Nephron progenitor cell (in vitro differentiated cells): ENCODE measurements at regions not wholly inside any gene's neighbourhood (a gene's known extent, or its start where the extent isn't known, plus 50 kb on each side); places are given as distances from the start of the nearest gene placed in this dataset.

Experiments used
- DNase-seq: peaks from one replicate; pipeline ENCODE4 v3.0.0; 2021
- H3K27ac Mint-ChIP-seq: 2 replicates; pipeline ENCODE4 v1.8.0; 2021; ENCODE audit warnings: mild to moderate bottlenecking, moderate library complexity, mixed read lengths
- H3K27me3 Mint-ChIP-seq: 2 replicates; pipeline ENCODE4 v1.8.0; 2021; ENCODE audit warnings: mild to moderate bottlenecking, low read depth, mixed read lengths; ENCODE audit not compliant: poor library complexity
- H3K36me3 Mint-ChIP-seq: 2 replicates; pipeline ENCODE4 v1.8.0; 2021; ENCODE audit warnings: low read depth, mixed read lengths
- H3K4me1 Mint-ChIP-seq: 2 replicates; pipeline ENCODE4 v1.8.0; 2021; ENCODE audit warnings: mixed read lengths
- H3K4me3 Mint-ChIP-seq: 2 replicates; pipeline ENCODE4 v1.8.0; 2021; ENCODE audit warnings: mild to moderate bottlenecking, moderate library complexity, mixed read lengths
- H3K9me3 Mint-ChIP-seq: 2 replicates; pipeline ENCODE4 v1.8.0; 2021; ENCODE audit warnings: mild to moderate bottlenecking, moderate library complexity, mixed read lengths
- TF ChIP-seq, protein P1 (sequence below): fragments of 200-600 bp; sonication (generic); IDR thresholded peaks from 2 replicates; pipeline ENCODE4 v1.5.0; 2021; ENCODE audit warnings: antibody characterized with exemption

DNA sequence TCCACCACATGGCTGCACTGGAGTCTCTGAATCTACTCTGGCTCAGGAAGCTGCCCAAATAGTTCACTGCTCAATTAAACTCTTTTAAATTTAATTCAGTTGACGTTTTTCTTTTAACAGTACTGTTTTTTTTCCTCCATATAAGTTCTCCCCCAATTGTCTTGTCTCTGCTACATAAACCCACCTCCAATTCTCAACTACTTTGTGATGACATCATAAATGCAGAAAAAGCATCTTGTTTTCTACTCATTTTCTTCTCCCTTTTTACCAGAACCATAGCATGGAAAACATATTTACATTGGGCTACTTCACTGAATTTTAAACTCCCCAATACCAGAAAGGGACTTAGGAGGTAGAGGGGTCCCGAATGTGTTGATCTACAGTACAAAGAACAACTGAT is 270.4 kb downstream of the GPD2 start:
- no peak overlapping the region for H3K4me3 Mint-ChIP-seq
- H3K36me3 Mint-ChIP-seq: no peaks in the 10 kb centered on the region
- TF ChIP-seq, protein P1, sequence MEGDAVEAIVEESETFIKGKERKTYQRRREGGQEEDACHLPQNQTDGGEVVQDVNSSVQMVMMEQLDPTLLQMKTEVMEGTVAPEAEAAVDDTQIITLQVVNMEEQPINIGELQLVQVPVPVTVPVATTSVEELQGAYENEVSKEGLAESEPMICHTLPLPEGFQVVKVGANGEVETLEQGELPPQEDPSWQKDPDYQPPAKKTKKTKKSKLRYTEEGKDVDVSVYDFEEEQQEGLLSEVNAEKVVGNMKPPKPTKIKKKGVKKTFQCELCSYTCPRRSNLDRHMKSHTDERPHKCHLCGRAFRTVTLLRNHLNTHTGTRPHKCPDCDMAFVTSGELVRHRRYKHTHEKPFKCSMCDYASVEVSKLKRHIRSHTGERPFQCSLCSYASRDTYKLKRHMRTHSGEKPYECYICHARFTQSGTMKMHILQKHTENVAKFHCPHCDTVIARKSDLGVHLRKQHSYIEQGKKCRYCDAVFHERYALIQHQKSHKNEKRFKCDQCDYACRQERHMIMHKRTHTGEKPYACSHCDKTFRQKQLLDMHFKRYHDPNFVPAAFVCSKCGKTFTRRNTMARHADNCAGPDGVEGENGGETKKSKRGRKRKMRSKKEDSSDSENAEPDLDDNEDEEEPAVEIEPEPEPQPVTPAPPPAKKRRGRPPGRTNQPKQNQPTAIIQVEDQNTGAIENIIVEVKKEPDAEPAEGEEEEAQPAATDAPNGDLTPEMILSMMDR: no peak
- no peaks in the 10 kb centered on the region for H3K4me1 Mint-ChIP-seq
- no peak for DNase-seq
- no peaks in the 10 kb centered on the region for H3K27me3 Mint-ChIP-seq
- no peak overlapping the region for H3K27ac Mint-ChIP-seq
- H3K9me3 Mint-ChIP-seq: no peaks in the 10 kb centered on the region

DNA sequence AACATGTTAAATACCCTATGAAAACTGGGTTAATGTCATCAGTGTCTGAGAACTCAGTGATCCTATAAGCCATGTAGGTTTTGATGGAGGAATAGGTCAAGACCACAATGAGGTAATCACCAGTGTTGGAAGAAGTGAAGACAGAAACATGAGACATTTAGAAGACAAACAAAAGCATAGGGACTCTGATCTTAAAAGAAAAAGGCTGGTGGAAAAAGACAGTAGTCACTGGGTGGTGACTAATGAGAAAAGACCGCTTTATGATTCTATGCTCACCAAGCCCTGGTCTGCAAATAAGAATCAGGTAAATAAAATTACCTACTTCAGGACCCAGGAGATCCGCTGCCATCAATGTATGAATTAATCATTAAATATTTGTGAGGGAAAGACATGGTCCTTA is 271.9 kb downstream of the GPD2 start:
- no peaks in the 10 kb centered on the region for H3K4me1 Mint-ChIP-seq

DNA sequence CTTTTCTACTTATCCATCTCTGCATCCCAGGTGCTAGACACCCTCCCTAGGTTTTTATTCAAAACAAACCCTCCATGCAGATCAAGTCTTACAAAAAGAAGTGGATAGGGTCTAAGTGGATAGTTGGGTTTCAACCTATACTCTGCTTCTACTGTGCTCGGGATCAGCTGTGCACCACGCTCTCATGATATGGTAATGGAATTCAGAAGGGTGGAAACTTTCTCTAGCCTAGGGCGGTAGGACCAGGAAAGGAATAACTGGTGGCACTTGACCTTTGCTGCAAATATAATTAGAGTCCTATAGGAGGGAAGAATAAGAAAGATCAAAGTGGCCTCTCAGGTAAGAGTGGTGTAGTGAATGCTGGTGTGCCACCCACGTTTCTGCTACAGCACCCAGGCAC is 272.9 kb downstream of the GPD2 start:
- H3K4me3 Mint-ChIP-seq: no peak overlapping the region
- DNase-seq: no peak
- H3K9me3 Mint-ChIP-seq: no peaks in the 10 kb centered on the region
- no peak overlapping the region for H3K27ac Mint-ChIP-seq
- no peaks in the 10 kb centered on the region for H3K27me3 Mint-ChIP-seq
- TF ChIP-seq, protein P1: no peak
- H3K4me1 Mint-ChIP-seq: no peaks in the 10 kb centered on the region
- no peaks in the 10 kb centered on the region for H3K36me3 Mint-ChIP-seq

More for the DNA sequence above, 271.9 kb downstream of the GPD2 start:
- TF ChIP-seq, protein P1: no peak
- no peak for DNase-seq
- Mint-ChIP-seq H3K27me3 (no peaks in the 10 kb centered on the region), H3K9me3 (no peaks in the 10 kb centered on the region), H3K27ac (no peak overlapping the region), H3K36me3 (no peaks in the 10 kb centered on the region), H3K4me3 (no peak overlapping the region)

DNA sequence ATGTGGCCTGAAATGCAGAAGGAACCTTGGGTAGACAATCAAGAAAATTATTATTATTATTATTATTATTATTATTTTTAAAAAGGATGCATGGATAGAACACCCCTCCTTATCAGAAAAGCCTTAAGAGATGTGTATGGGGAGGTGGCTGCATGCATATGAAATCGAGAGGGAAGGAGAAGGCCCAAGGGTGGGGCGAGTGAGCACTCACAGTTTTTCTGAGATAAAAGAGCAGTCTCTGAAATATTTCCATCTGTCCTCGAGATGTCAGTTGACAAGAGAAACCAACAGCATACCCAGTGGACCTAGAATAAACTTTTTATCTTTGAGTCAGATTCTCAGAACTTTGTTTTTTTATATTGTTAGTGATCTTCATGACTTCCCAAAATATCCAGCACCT is 282.9 kb downstream of the GPD2 start:
- Mint-ChIP-seq H3K36me3 (no peaks in the 10 kb centered on the region), H3K4me1 (no peaks in the 10 kb centered on the region), H3K27me3 (no peaks in the 10 kb centered on the region), H3K27ac (no peak overlapping the region), H3K4me3 (no peak overlapping the region), H3K9me3 (peaks cover 10% of the 10 kb centered on the region)
- TF ChIP-seq, protein P1: no peak
- DNase-seq: no peak

DNA sequence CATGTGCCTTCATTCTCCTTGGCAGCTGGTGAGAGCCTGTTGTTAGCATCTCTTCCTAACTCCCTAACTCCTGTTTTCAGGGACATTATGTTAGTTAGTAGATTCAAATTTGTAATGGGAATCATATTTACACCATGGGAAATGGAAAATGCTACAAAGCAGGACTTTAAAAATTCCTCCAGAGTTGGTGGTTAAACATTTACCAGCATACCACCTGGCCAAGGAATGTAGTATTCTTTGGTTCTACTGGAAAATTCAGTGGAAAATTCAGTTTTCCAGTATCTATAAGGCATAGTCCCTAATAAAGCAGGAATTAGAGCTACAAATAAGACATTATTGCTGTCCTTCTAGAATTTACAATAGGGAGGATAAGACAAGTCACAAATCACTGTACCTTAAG is 291.7 kb downstream of the GPD2 start:
- Mint-ChIP-seq H3K9me3 (no peaks in the 10 kb centered on the region), H3K4me1 (no peaks in the 10 kb centered on the region), H3K36me3 (no peaks in the 10 kb centered on the region), H3K27ac (no peak overlapping the region), H3K4me3 (no peak overlapping the region), H3K27me3 (peaks cover 4% of the 10 kb centered on the region)
- DNase-seq: no peak
- TF ChIP-seq, protein P1: no peak

DNA sequence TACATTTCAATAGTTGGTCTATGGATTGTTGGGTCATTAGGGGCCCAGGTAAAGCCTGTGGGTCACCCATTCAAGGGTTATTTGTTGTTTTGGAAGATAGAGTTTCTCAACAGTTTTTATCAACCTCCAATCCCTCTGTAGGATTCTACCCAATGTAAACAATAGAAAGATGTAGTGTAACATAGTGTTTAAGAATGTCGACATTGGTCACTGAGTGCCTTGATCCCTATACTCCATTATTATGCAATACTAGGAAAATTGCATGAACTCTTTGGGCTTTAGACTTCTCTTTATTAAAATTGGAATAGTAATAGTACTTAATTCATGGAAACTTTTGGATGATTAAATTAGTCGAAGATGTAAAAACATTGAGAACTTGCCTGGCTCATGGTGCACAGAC is 292.1 kb downstream of the GPD2 start:
- Mint-ChIP-seq H3K27ac (no peak overlapping the region), H3K27me3 (peaks cover 4% of the 10 kb centered on the region), H3K9me3 (no peaks in the 10 kb centered on the region), H3K36me3 (no peaks in the 10 kb centered on the region), H3K4me1 (no peaks in the 10 kb centered on the region), H3K4me3 (no peak overlapping the region)
- TF ChIP-seq, protein P1: no peak
- no peak for DNase-seq
